ENCODE measurements at regions not wholly inside any gene's neighbourhood (a gene's known extent, or its start where the extent isn't known, plus 50 kb on each side); places are given as distances from the start of the nearest gene placed in this dataset.

GRCh38 chr20:58117944-58118343 lies 110.5 kb downstream of the ANKRD60 start:
- TF ChIP-seq CTCF (IDR thresholded peaks at IDR 0.05; ENCODE audit: low read depth, low read length) = no peak
- TF ChIP-seq EZH2phosphoT487 (IDR thresholded peaks at IDR 0.05; ENCODE audit: low read depth) = no peak
